Karpas-422 (cell line): ENCODE measurements at regions not wholly inside any gene's neighbourhood (a gene's known extent, or its start where the extent isn't known, plus 50 kb on each side); places are given as distances from the start of the nearest gene placed in this dataset.
A peak's percentile ranks its signal among the peaks of the same experiment; 100 is the strongest.

Experiments
- DNase-seq: peaks from one replicate; pipeline ENCODE4 v3.0.0-alpha.2; 2015
- H2AFZ ChIP-seq: fragments of 200-600 bp; sonication (generic); 2 replicates; pipeline ENCODE4 v1.6.1; 2014; ENCODE audit warnings: antibody characterized with exemption, low read length, mixed read lengths
- H3K27ac ChIP-seq: fragments of 200-600 bp; sonication (generic); 2 replicates; pipeline ENCODE4 v1.5.1; 2014; ENCODE audit warnings: mild to moderate bottlenecking, low read length, moderate library complexity
- H3K27me3 ChIP-seq: fragments of 200-600 bp; sonication (generic); 2 replicates; pipeline ENCODE4 v1.6.1; 2014; ENCODE audit warnings: low read length, mixed read lengths
- H3K36me3 ChIP-seq: fragments of 200-600 bp; sonication (generic); 2 replicates; pipeline ENCODE4 v1.6.1; 2014; ENCODE audit warnings: low read length, mixed read lengths; ENCODE audit not compliant: insufficient read depth
- H3K4me1 ChIP-seq: fragments of 200-600 bp; sonication (generic); 2 replicates; pipeline ENCODE4 v1.6.1; 2014; ENCODE audit warnings: mild to moderate bottlenecking, low read length, mixed read lengths
- H3K4me2 ChIP-seq: fragments of 200-600 bp; sonication (generic); 2 replicates; pipeline ENCODE4 v1.6.1; 2014; ENCODE audit warnings: low read length, low read depth, mild to moderate bottlenecking; ENCODE audit not compliant: poor library complexity, severe bottlenecking
- H3K4me3 ChIP-seq: fragments of 200-600 bp; sonication (generic); 2 replicates; pipeline ENCODE4 v1.5.1; 2014; ENCODE audit warnings: mild to moderate bottlenecking, antibody characterized with exemption, low read length, mixed read lengths
- H3K79me2 ChIP-seq: fragments of 200-600 bp; sonication (generic); 2 replicates; pipeline ENCODE4 v1.6.1; 2014; ENCODE audit warnings: mild to moderate bottlenecking, low read length, mixed read lengths
- H3K9ac ChIP-seq: fragments of 200-600 bp; sonication (generic); 2 replicates; pipeline ENCODE4 v1.6.0; 2014; ENCODE audit warnings: low read length
- H3K9me2 ChIP-seq: fragments of 200-600 bp; sonication (generic), shearing (Covaris generic); replicated peaks from 2 replicates; pipeline ENCODE4 v1.6.0; 2014; ENCODE audit warnings: mild to moderate bottlenecking, low read length, moderate library complexity; ENCODE audit not compliant: insufficient read depth
- H3K9me3 ChIP-seq: fragments of 300-700, 200-600 bp; sonication (generic); 2 replicates; pipeline ENCODE4 v1.6.1; 2014; ENCODE audit warnings: low read length, mixed read lengths
- H4K20me1 ChIP-seq: fragments of 200-600 bp; sonication (generic); 2 replicates; pipeline ENCODE4 v1.6.1; 2014; ENCODE audit warnings: mild to moderate bottlenecking, antibody characterized with exemption, low read length, low read depth; ENCODE audit not compliant: insufficient read depth

- H3K9ac ChIP-seq, result no peak overlapping the region
- H3K9me2 ChIP-seq, result no peaks in the 10 kb centered on the region
- no peak overlapping the region for H3K27ac ChIP-seq
- no peaks in the 10 kb centered on the region for H3K79me2 ChIP-seq
- DNase-seq, result no peak
- H3K4me2 ChIP-seq, result no peak overlapping the region
- no peaks in the 10 kb centered on the region for H3K27me3 ChIP-seq
- H3K36me3 ChIP-seq, result no peaks in the 10 kb centered on the region
- H3K9me3 ChIP-seq, result no peaks in the 10 kb centered on the region
- H2AFZ ChIP-seq, result no peak overlapping the region
- H4K20me1 ChIP-seq, result no peaks in the 10 kb centered on the region
- H3K4me1 ChIP-seq, result no peaks in the 10 kb centered on the region
- no peak overlapping the region for H3K4me3 ChIP-seq
Observed at GRCh38 chr2:33746208-33746800, 147.2 kb upstream of the FAM98A start.

DNA sequence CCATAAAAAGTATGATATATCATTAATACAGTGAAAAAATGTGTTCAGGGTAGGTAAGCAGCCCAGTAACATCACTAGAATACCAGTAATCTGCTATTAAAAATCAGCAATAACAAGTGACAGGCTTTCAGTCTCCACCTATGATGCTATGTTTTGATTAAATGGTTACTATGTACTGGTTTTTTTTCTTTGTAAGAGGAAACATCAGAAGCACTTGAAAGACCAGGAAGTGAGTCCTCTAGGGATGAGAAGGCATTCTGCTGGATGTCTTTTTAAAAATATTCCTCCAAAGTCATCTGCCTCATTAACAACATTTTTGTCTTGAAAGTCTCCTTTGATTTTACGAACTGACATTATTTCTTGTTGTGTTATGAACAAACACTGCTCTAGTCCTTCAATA lies 136.0 kb upstream of the FAM98A start:
- Histone ChIP-seq H3K36me3 (no peaks in the 10 kb centered on the region), H3K9me3 (no peaks in the 10 kb centered on the region), H3K4me3 (no peak overlapping the region), H3K27me3 (no peaks in the 10 kb centered on the region), H3K4me2 (no peak overlapping the region), H2AFZ (no peak overlapping the region), H3K79me2 (no peaks in the 10 kb centered on the region), H3K4me1 (no peaks in the 10 kb centered on the region), H3K9me2 (no peaks in the 10 kb centered on the region), H4K20me1 (no peaks in the 10 kb centered on the region), H3K27ac (no peak overlapping the region), H3K9ac (no peak overlapping the region)
- DNase-seq, result no peak

DNA sequence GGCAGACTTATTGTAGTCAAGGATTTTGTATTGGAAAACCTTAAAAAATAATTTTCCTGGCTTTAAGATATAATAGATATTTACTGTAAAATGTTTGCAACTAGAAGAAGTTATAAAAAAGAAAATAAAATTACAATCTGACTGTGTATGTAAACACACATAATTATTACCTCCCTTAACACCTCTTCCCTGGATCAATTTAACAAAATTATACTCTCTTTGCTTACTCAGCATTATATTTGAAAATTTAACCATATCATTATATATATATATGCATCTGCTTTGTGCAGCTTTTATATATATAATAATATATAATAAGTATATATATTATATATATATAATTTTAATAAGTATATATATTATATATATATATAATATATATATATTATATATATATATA lies 131.7 kb upstream of the FAM98A start:
- H3K79me2 ChIP-seq, result no peaks in the 10 kb centered on the region
- no peaks in the 10 kb centered on the region for H3K9me2 ChIP-seq
- no peak overlapping the region for H3K9ac ChIP-seq
- H3K4me2 ChIP-seq, result no peak overlapping the region
- no peak for DNase-seq
- no peaks in the 10 kb centered on the region for H3K27me3 ChIP-seq
- no peak overlapping the region for H3K4me3 ChIP-seq
- no peaks in the 10 kb centered on the region for H3K4me1 ChIP-seq
- H2AFZ ChIP-seq, result no peak overlapping the region
- no peaks in the 10 kb centered on the region for H3K36me3 ChIP-seq
- H4K20me1 ChIP-seq, result no peaks in the 10 kb centered on the region
- H3K27ac ChIP-seq, result no peak overlapping the region
- H3K9me3 ChIP-seq, result no peaks in the 10 kb centered on the region

DNA sequence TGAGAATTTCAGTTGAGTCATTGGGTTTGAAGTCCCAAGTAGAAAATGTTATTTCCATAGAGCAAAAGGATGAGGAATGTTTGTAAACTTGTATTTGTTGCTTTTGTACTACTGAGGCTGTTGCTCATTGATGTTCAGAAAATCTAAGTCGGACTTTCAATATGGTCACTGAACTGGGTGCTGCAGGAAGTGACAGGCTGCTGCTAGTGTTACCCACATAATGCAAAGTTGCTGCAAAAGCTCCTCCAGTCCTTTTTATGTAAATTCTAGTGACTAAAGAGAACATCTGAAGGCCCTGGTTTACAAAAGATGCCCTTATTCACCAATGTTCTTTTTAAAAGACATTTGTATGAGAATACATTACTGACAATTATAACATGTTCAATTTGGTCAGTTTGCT lies 131.1 kb upstream of the FAM98A start:
- Histone ChIP-seq H3K9me2 (no peaks in the 10 kb centered on the region), H3K9me3 (no peaks in the 10 kb centered on the region), H3K4me3 (no peak overlapping the region), H2AFZ (no peak overlapping the region), H3K4me2 (no peak overlapping the region), H3K27me3 (no peaks in the 10 kb centered on the region), H4K20me1 (no peaks in the 10 kb centered on the region), H3K9ac (no peak overlapping the region), H3K79me2 (no peaks in the 10 kb centered on the region), H3K36me3 (no peaks in the 10 kb centered on the region), H3K27ac (no peak overlapping the region), H3K4me1 (no peaks in the 10 kb centered on the region)
- peak; percentile 28 for DNase-seq

DNA sequence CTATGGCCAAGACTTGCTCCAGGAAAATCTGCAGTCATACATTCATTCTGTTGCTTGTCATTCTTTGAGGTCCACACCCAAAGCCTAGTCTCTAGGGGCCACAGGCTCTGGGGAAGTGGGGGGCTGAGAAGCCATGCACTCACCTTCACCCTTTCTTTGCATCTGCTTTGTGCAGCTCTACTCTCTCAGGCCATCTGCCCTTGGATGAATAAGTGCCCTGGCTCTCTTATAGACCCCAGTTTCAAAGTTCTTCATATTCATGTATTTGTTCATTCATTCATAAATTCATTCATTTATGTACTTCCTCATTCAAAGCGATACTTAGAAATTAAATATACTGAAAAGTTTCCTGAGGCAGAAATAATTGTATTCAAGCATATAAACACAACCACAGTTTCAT lies 130.3 kb upstream of the FAM98A start:
- Histone ChIP-seq H3K27me3 (no peaks in the 10 kb centered on the region), H3K4me2 (no peak overlapping the region), H3K27ac (no peak overlapping the region), H4K20me1 (no peaks in the 10 kb centered on the region), H3K9ac (no peak overlapping the region), H3K9me2 (no peaks in the 10 kb centered on the region), H3K36me3 (no peaks in the 10 kb centered on the region), H2AFZ (no peak overlapping the region), H3K4me3 (no peak overlapping the region), H3K79me2 (no peaks in the 10 kb centered on the region), H3K9me3 (no peaks in the 10 kb centered on the region), H3K4me1 (no peaks in the 10 kb centered on the region)
- DNase-seq, result peak; percentile 9

DNA sequence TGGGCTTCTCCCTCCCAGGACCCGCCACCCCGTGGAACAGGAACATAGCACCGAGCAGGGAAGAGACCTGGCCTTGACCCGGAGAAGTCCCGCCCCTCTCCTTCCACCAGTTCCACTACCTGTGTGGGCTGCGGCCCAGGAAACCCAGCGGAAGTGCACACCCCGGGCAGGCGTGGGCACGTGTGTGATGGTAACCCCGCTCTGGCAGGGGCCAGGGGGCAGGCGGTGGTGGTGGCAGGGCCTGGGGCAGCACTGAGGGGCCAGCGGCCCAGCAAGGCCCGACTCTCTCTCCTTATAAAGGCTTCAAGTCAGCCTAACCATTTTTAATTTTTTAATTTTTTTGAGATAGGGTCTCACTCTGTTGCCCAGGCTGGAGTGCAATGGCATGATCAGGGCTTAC lies 129.0 kb upstream of the FAM98A start:
- Histone ChIP-seq H3K9me3 (no peaks in the 10 kb centered on the region), H3K9me2 (no peaks in the 10 kb centered on the region), H4K20me1 (no peaks in the 10 kb centered on the region), H2AFZ (no peak overlapping the region), H3K4me3 (no peak overlapping the region), H3K27me3 (no peaks in the 10 kb centered on the region), H3K79me2 (no peaks in the 10 kb centered on the region), H3K4me1 (no peaks in the 10 kb centered on the region), H3K4me2 (no peak overlapping the region), H3K36me3 (no peaks in the 10 kb centered on the region), H3K9ac (no peak overlapping the region), H3K27ac (no peak overlapping the region)
- DNase-seq, result no peak

DNA sequence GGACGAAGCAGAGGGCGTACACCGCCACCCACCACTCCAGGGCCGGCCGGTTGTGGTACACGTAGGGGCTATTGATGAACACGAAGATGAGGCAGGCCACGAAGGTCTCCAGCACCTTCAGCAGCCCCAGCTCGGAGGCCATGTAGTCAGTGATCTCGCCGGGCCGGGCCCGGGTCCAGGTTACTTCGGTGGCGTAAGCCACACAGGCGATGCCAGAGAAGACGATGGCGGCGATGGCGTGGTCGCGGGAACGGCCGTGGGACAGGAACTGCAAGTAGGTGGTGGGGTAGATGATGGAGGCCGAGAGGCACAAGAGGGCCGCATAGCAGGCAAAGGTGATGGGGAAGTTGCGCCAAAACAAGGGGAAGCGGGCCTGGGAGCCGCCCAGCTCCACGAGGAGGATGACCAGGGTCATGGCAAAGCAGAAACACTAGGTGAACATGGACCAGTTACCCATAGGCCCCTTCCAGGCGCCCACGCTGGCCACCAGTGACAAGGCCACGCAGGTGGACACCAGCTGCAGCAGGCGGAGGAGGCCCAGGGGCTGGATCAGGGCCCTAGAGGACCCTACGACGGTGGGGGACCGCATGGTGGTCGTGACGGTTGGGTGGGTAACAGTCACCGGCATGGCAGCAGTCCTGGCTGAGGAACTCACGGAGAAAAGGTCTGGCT lies 128.4 kb upstream of the FAM98A start:
- Histone ChIP-seq H3K9me3 (no peaks in the 10 kb centered on the region), H3K27ac (no peak overlapping the region), H3K27me3 (no peaks in the 10 kb centered on the region), H2AFZ (no peak overlapping the region), H3K36me3 (no peaks in the 10 kb centered on the region), H3K9ac (no peak overlapping the region), H3K4me1 (no peaks in the 10 kb centered on the region), H4K20me1 (no peaks in the 10 kb centered on the region), H3K4me2 (no peak overlapping the region), H3K9me2 (no peaks in the 10 kb centered on the region), H3K4me3 (no peak overlapping the region), H3K79me2 (no peaks in the 10 kb centered on the region)
- no peak for DNase-seq

DNA sequence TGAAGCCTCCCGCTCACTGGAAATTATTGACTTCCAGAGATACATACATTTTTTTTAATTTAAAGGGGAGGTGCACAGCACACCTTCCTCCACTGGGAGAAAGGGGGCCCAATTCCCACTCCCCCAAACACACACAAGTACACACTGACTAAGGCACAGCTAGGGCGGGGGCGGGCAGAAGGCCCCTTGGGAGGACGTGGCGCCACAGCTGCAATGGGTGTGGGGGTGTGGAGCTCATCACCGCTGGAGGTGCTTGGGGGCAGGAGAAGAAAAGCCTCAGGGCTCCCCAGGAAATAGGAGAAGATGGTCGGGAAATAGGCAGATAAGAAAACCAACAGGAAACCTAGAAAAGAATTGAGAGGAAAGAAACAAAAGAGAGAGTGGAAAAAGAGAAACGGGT lies 127.3 kb upstream of the FAM98A start:
- Histone ChIP-seq H3K9me3 (no peaks in the 10 kb centered on the region), H3K9me2 (no peaks in the 10 kb centered on the region), H4K20me1 (no peaks in the 10 kb centered on the region), H2AFZ (no peak overlapping the region), H3K27me3 (no peaks in the 10 kb centered on the region), H3K27ac (no peak overlapping the region), H3K79me2 (no peaks in the 10 kb centered on the region), H3K4me2 (no peak overlapping the region), H3K36me3 (no peaks in the 10 kb centered on the region), H3K4me1 (no peaks in the 10 kb centered on the region), H3K9ac (no peak overlapping the region), H3K4me3 (no peak overlapping the region)
- peak; percentile 26 for DNase-seq
